Vagina (tissue), 2 donors: ENCODE measurements at regions not wholly inside any gene's neighbourhood (a gene's known extent, or its start where the extent isn't known, plus 50 kb on each side); places are given as distances from the start of the nearest gene placed in this dataset.

Experiments used
- CTCF ChIP-seq, 3 experiments: fragments of 450-650 bp in 2 of 3; fragments of 200-600 bp in 1 of 3; sonication (generic) in 1 of 3; IDR thresholded peaks; one replicate each; pipeline ENCODE4 v1.5.1; 2017 to 2019; ENCODE audit warnings: antibody characterized with exemption in 3 of 3, mild to moderate bottlenecking in 2 of 3, moderate library complexity in 2 of 3
- POLR2A ChIP-seq, 2 donors: fragments of 450-650 bp; IDR thresholded peaks; one replicate each; pipeline ENCODE4 v1.6.1; 2017; ENCODE audit warnings: antibody characterized with exemption in 2 of 2, mild to moderate bottlenecking in 2 of 2, moderate library complexity in 2 of 2

- TF ChIP-seq CTCF (IDR thresholded peaks at IDR 0.05) (no peak), POLR2A (IDR thresholded peaks at IDR 0.05) (no peak)
These were observed 416.8 kb downstream of the RNF144A start for GRCh38 chr2:7333960-7334493.
